Effector memory CD4-positive, alpha-beta T cell (primary cell): ENCODE measurements at regions not wholly inside any gene's neighbourhood (a gene's known extent, or its start where the extent isn't known, plus 50 kb on each side); places are given as distances from the start of the nearest gene placed in this dataset.

Experiments
- DNase-seq, 3 donors: peaks; one replicate each; pipeline ENCODE4 v3.0.0-alpha.2; 2020
- H3K27ac ChIP-seq: 2 replicates; pipeline ENCODE4 v1.7.0; 2013; ENCODE audit warnings: mild to moderate bottlenecking, low read length, moderate library complexity; ENCODE audit not compliant: insufficient read depth, poor library complexity, severe bottlenecking
- H3K27me3 ChIP-seq: replicated peaks from 2 replicates; pipeline ENCODE4 v1.7.0; 2013; ENCODE audit warnings: mild to moderate bottlenecking, low read length; ENCODE audit not compliant: insufficient read depth, control insufficient read depth, poor library complexity, severe bottlenecking
- H3K36me3 ChIP-seq: 2 replicates; pipeline ENCODE4 v1.7.0; 2013; ENCODE audit warnings: mild to moderate bottlenecking, low read length, moderate library complexity; ENCODE audit not compliant: control insufficient read depth, insufficient read depth
- H3K4me1 ChIP-seq: 2 replicates; pipeline ENCODE4 v1.7.0; 2013; ENCODE audit warnings: low read length, mild to moderate bottlenecking; ENCODE audit not compliant: control insufficient read depth, insufficient read depth, poor library complexity, severe bottlenecking
- H3K4me3 ChIP-seq: 2 replicates; pipeline ENCODE4 v1.7.0; 2013; ENCODE audit warnings: low read length, low read depth, mild to moderate bottlenecking; ENCODE audit not compliant: insufficient read depth, poor library complexity, severe bottlenecking
- H3K9me3 ChIP-seq: 2 replicates; pipeline ENCODE4 v1.7.0; 2013; ENCODE audit warnings: mild to moderate bottlenecking, low read length, moderate library complexity; ENCODE audit not compliant: control insufficient read depth

DNA sequence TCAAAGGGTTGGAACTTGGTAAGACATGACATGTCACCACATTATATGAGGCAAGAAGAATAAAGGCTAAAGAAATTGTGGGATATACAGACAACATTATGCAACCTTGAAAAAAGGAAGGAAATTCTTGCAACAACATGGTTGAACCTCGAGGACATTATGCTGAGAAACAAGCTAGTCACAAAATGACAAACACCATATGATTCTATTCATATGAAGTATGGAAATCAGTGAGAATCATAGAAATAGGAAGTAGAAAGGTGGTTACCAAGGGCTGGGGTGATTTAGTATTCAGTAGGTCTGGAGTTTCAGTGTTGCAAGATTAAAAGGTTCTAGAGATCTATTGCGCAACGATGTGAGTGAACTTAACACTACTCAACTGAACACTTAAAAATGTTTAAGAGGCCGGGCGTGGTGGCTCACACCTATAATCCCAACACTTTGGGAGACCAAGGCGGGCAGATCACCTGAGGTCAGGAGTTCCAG lies 126.9 kb upstream of the TBX20 start:
- Histone ChIP-seq H3K4me1 (no peaks in the 10 kb centered on the region), H3K27ac (no peak overlapping the region), H3K27me3 (no peaks in the 10 kb centered on the region), H3K4me3 (no peak overlapping the region), H3K36me3 (no peaks in the 10 kb centered on the region), H3K9me3 (no peaks in the 10 kb centered on the region)
- no peak for DNase-seq

DNA sequence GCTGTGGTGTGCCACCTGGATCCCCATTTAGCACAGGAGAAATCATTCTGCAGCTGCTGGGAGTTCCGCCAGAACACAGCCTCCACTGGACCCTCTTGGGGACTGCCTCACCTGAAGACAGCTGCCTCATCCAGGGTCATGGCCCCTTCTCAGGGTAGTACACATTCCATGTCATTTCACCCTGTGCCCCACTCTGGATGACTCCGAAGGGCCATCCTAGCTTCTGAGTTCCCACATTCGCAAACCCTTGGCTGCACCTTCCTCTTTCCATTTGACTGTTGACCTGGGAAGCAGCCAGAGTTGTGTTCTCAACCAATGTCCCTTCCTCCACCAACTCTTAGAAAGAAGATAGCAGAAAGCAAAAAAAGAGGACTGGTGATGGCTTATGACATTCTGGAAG lies 125.6 kb upstream of the TBX20 start:
- no peak overlapping the region for H3K4me3 ChIP-seq
- no peaks in the 10 kb centered on the region for H3K9me3 ChIP-seq
- H3K4me1 ChIP-seq: no peaks in the 10 kb centered on the region
- no peaks in the 10 kb centered on the region for H3K36me3 ChIP-seq
- H3K27ac ChIP-seq: no peak overlapping the region
- DNase-seq: no peak
- H3K27me3 ChIP-seq: no peaks in the 10 kb centered on the region

DNA sequence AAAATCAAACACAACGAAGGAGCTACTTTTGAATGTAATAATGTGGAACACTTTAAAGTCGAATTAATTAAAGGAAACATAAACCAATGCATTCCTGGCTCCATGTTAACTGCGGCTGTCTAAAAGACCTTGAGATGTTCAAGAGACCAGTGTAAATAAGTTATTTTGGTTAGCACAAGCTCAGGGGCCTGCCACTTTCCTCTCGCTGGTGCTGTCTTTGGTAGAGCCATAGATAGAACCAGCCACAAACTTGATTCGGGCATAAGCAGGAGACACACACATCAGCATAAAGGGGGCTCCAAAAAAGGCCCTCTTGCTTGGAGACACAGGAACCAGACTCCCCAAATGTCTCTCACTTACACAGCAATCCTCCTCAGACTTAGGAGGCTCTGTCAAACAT lies 121.6 kb upstream of the TBX20 start:
- Histone ChIP-seq H3K4me1 (no peaks in the 10 kb centered on the region), H3K4me3 (no peak overlapping the region), H3K9me3 (no peaks in the 10 kb centered on the region), H3K36me3 (no peaks in the 10 kb centered on the region), H3K27me3 (no peaks in the 10 kb centered on the region), H3K27ac (no peak overlapping the region)
- DNase-seq: no peak

DNA sequence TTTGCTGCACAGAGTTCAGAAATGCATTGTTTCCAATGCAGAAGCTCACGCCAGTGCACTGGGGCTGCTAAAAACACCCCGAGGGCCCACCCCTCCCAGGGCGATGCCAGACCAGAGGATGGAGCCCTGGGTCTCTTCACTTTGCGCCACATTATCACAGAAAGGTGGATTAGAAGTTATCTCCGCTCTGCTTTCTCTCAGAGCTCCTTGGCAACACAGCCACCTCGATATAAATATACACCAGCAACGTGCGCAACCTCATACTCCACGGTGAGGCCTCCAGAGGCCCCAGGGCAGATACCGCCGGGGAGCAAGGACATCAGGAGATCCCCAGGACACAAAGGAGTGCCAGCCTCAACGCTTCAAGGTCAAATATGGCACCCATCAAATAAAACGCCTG lies 121.0 kb upstream of the TBX20 start:
- no peaks in the 10 kb centered on the region for H3K36me3 ChIP-seq
- no peak overlapping the region for H3K4me3 ChIP-seq
- no peaks in the 10 kb centered on the region for H3K27me3 ChIP-seq
- H3K9me3 ChIP-seq: no peaks in the 10 kb centered on the region
- H3K27ac ChIP-seq: no peak overlapping the region
- DNase-seq: no peak
- H3K4me1 ChIP-seq: no peaks in the 10 kb centered on the region

DNA sequence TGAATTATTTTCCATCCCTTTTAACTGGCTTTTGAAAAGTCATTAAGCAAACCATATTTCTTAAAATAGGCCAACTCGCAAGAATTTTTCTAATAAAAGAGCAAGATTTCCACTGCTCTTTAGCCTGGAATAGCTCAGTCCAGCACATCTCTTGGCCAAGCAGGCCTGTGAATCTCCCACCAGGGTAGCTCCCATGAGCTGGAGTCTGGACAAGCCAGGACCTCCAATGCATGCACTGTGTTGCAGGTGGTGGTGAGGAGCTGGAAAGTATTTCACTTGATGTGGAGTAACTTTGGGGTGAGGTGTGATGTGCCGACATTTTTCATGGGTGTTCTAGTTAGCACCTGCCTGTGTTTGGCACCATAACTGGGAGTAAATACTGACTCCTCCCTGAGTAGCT lies 117.3 kb upstream of the TBX20 start:
- no peak overlapping the region for H3K4me3 ChIP-seq
- no peaks in the 10 kb centered on the region for H3K4me1 ChIP-seq
- no peaks in the 10 kb centered on the region for H3K27me3 ChIP-seq
- H3K27ac ChIP-seq: no peak overlapping the region
- H3K36me3 ChIP-seq: no peaks in the 10 kb centered on the region
- no peaks in the 10 kb centered on the region for H3K9me3 ChIP-seq
- DNase-seq: no peak

DNA sequence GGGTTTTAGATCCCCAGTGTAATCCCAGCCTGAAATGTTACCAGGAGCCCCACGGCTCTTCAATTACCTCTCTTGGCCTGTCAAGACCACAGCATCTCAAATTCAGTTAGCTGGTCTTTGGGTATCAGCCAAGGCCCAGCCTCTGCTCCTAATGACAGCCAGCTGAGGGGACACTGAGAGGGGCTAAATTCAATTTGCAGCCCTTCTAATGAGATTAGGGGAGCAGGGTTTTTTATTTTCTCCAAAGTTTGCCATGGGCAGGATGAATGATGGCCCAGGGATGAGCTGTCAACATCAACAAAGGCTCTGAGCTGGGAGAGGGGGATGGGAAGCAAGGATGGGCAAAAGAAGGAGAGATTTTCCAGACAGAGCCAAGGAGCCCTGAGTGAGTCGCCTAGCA lies 116.8 kb upstream of the TBX20 start:
- Histone ChIP-seq H3K9me3 (no peaks in the 10 kb centered on the region), H3K27me3 (no peaks in the 10 kb centered on the region), H3K4me3 (no peak overlapping the region), H3K36me3 (no peaks in the 10 kb centered on the region), H3K4me1 (no peaks in the 10 kb centered on the region), H3K27ac (no peak overlapping the region)
- DNase-seq: no peak

DNA sequence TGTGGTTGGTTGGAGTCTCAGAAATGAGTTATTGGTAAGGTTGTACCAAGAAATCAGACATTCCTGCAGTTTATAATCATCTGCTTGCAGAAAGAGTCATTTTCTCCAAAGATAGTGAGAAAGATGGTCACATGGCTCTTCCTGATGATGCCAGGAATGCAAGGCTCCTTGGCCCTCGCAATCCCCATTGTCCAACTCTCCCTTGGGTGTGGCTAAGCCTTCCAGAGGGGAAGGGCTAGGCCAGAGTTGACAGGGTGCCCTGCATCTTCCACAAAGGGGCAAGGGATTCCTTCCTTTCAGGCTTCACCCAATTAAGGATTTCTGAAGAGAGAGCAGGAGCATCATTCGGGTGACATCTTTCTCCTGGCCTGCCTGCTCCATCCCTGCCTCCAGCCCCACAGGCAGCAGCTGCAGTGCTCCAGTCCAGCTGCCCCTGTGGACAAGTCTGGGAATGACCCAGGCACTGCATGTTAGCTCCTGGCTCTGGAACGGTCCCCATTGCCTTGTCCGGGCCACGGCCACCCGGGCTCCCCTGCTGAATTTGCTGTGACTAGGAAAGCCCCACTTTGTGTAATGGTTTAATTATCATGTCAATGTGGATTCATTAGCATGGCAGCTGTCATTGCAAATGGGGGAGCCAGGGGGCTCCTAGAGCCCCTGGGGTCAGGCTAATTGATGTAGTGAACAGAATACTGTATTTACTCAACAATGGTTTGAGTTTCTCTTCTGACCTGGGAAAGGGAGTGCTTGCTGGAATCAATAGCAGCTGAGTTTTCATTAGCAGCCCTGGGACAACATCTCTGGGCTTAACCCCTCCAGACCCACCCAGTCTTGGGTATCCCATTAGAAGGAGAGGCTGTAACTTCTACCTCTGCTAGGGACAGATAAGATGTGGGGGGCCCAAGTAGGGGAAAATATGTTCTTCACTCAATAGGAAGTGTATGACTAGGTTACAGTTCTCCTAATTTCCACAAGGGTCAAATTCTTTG lies 112.6 kb upstream of the TBX20 start:
- no peak overlapping the region for H3K27ac ChIP-seq
- no peak overlapping the region for H3K4me3 ChIP-seq
- H3K4me1 ChIP-seq: no peaks in the 10 kb centered on the region
- H3K27me3 ChIP-seq: no peaks in the 10 kb centered on the region
- DNase-seq: no peak
- H3K36me3 ChIP-seq: no peaks in the 10 kb centered on the region
- H3K9me3 ChIP-seq: no peaks in the 10 kb centered on the region

DNA sequence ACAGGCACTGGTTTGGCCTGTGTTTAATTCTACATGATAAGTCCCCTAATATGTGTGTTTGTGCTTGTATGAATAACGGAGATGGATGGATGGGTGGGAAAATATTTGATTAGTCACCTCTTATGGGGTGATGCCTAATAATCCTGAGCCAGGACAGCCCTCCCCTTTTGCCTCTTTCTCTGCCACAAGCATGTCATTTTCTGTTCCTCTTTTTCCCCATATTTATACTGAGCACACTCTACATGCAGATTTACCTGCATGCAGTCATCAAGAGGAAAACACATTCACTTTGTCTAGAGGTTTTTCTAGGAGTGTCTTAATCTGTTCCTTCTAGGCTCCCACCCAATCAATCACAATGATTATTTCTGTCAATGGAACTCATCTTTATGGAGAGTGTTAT lies 111.6 kb upstream of the TBX20 start:
- H3K4me3 ChIP-seq: no peak overlapping the region
- no peaks in the 10 kb centered on the region for H3K27me3 ChIP-seq
- no peaks in the 10 kb centered on the region for H3K36me3 ChIP-seq
- H3K27ac ChIP-seq: no peak overlapping the region
- no peaks in the 10 kb centered on the region for H3K9me3 ChIP-seq
- no peak for DNase-seq
- no peaks in the 10 kb centered on the region for H3K4me1 ChIP-seq

DNA sequence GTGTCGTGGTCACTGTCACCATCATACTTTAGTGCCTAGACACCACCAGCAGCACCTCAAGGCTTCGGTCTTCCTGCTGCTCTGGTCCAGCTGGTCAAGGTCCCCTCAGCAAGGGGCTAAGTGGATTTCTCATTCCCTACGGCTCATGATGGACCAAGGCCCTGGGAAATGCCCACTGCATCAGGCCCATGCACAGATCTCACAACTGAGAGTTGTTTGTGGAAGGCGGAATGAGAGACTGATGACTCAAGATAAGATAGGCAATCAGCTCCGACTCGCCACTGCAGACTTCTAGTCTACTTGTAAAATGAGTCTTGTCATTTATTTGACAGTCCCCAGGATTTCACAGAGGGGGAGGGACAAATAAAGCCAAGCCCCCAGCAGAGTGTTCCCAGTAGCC lies 108.4 kb upstream of the TBX20 start:
- no peaks in the 10 kb centered on the region for H3K9me3 ChIP-seq
- H3K4me1 ChIP-seq: no peaks in the 10 kb centered on the region
- DNase-seq: no peak
- no peak overlapping the region for H3K27ac ChIP-seq
- H3K36me3 ChIP-seq: no peaks in the 10 kb centered on the region
- H3K27me3 ChIP-seq: no peaks in the 10 kb centered on the region
- H3K4me3 ChIP-seq: no peak overlapping the region

DNA sequence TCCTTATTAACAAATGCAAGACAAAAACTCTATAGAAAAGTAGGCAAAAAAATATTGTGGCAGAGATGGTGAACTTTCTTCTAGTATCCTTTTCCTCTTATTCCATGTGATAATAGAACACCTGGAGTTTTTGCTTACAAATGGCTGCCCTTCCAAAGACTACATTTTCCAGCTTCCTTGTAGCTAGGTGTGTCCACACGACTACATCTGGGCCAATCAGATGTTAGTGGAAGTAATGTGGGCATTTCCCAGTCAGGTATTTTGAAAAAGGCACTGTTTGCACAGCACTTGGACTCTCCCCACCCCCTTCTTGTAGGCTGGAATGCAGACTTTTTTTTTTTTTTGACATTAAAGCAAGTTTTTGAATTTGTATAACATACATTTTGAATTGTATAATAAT lies 105.5 kb upstream of the TBX20 start:
- H3K9me3 ChIP-seq: no peaks in the 10 kb centered on the region
- no peak overlapping the region for H3K4me3 ChIP-seq
- H3K36me3 ChIP-seq: no peaks in the 10 kb centered on the region
- no peaks in the 10 kb centered on the region for H3K4me1 ChIP-seq
- DNase-seq: no peak
- no peak overlapping the region for H3K27ac ChIP-seq
- no peaks in the 10 kb centered on the region for H3K27me3 ChIP-seq
